ENCODE measurements at regions not wholly inside any gene's neighbourhood (a gene's known extent, or its start where the extent isn't known, plus 50 kb on each side); places are given as distances from the start of the nearest gene placed in this dataset.

DNA sequence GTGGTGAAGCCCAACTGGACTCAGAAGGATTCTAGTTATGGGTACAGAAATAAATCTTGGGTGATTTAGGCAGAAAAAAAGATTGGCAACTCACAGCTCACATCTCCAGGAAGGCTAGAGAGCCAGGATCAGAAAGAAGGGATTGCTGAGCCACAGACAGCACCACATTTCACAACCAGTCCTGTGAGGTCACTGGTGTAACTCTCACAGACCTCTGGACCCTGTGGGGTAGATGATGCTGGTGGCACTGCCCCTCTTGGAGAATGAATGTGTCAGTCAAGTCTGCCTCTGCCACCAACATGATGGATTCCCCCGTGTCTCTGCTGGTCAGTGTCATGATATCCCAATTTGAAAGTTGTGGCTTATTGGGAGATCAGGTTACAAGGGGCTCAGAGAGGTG, 70.9 kb upstream of the HMCN1 start:
- no peaks in the 10 kb centered on the region for H3K9me3 ChIP-seq (ENCODE audit: control insufficient read depth, insufficient read depth, low read length)
- H3K27ac ChIP-seq (ENCODE audit: low read depth, low read length): no peak overlapping the region
- no peaks in the 10 kb centered on the region for H3K4me1 ChIP-seq (ENCODE audit: control insufficient read depth, insufficient read depth, low read length)
- no peak overlapping the region for H3K4me3 ChIP-seq (ENCODE audit: low read depth, low read length)
- WGBS (ENCODE audit: insufficient coverage): 70% methylated on average over 1 of the region's 1 CpG
- H3K27me3 ChIP-seq (ENCODE audit: control insufficient read depth, insufficient read depth, low read length): no peaks in the 10 kb centered on the region
- DNase-seq (ENCODE audit: low read depth in 4 of 6, low spot score in 6 of 6): no peak
- H3K36me3 ChIP-seq (ENCODE audit: control insufficient read depth, insufficient read depth, low read length): no peaks in the 10 kb centered on the region

DNA sequence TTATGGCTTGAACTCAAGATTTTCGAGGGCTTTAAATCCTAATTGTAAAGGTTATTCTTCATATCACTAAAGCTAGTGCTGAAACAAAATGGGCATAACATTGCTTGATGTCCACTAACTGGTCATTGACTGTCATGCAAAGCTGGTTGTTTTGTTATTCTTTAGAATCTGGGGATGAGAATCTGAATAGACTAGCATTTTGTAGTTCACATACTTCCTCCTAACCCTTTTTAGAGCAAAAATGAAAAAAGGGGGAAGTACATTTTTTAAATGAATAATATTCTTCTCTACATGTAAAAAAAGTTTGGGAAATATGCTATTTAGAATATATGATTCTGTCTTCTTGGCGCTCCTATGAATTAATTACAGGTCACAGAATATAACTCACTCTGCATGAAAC, 72.2 kb upstream of the HMCN1 start:
- Histone ChIP-seq H3K9me3 (ENCODE audit: control insufficient read depth, insufficient read depth, low read length) (no peaks in the 10 kb centered on the region), H3K27me3 (ENCODE audit: control insufficient read depth, insufficient read depth, low read length) (no peaks in the 10 kb centered on the region), H3K36me3 (ENCODE audit: control insufficient read depth, insufficient read depth, low read length) (no peaks in the 10 kb centered on the region), H3K4me1 (ENCODE audit: control insufficient read depth, insufficient read depth, low read length) (no peaks in the 10 kb centered on the region), H3K27ac (ENCODE audit: low read depth, low read length) (no peak overlapping the region), H3K4me3 (ENCODE audit: low read depth, low read length) (no peak overlapping the region)
- WGBS (ENCODE audit: insufficient coverage): no CpG with 5 or more reads among the region's 2 CpGs
- no peak for DNase-seq (ENCODE audit: low read depth in 4 of 6, low spot score in 6 of 6)

DNA sequence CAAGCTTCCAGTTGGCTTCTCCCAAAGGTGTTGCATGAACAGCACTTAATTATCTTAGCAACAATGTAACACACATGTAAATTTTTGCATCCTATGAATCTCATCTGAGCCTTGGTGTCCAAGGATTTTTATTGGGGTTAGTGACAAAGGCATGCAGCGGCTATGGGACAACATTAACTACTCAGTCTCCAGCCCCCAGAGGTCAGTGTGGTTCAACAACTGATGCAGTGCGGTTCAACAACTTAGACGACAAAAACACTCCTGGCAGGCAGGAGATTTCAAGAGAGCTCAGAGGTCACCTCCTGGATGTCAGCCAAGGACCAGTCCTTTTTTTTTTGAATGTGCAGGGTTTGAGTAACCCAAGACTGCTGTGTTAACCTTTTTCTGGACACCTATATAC, 77.5 kb upstream of the HMCN1 start:
- Histone ChIP-seq H3K36me3 (ENCODE audit: control insufficient read depth, insufficient read depth, low read length) (no peaks in the 10 kb centered on the region), H3K4me1 (ENCODE audit: control insufficient read depth, insufficient read depth, low read length) (no peaks in the 10 kb centered on the region), H3K27me3 (ENCODE audit: control insufficient read depth, insufficient read depth, low read length) (no peaks in the 10 kb centered on the region), H3K27ac (ENCODE audit: low read depth, low read length) (no peak overlapping the region), H3K4me3 (ENCODE audit: low read depth, low read length) (no peak overlapping the region), H3K9me3 (ENCODE audit: control insufficient read depth, insufficient read depth, low read length) (no peaks in the 10 kb centered on the region)
- 73% methylated on average over 2 of the region's 3 CpGs for WGBS (ENCODE audit: insufficient coverage)
- no peak for DNase-seq (ENCODE audit: low read depth in 4 of 6, low spot score in 6 of 6)

DNA sequence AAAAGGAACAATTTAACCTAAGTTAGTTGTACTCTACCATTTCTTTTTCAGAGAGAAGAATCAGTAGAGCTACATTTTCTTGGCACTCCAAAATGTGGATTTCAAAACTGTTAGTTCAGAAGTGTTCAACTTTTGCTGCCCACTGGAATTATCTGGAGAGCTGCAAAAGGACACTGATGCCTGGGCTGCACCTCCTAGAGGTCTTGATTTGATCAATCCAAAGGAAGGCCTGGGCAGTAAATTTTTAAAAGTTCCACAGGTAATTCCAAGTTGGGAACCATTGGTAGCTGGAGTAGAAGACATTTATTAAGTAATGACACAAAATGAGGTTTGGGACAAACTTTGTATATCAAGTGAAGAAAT, 79.3 kb upstream of the HMCN1 start:
- H3K36me3 ChIP-seq (ENCODE audit: control insufficient read depth, insufficient read depth, low read length): no peaks in the 10 kb centered on the region
- H3K27me3 ChIP-seq (ENCODE audit: control insufficient read depth, insufficient read depth, low read length): no peaks in the 10 kb centered on the region
- no peak for DNase-seq (ENCODE audit: low read depth in 4 of 6, low spot score in 6 of 6)
- H3K4me1 ChIP-seq (ENCODE audit: control insufficient read depth, insufficient read depth, low read length): no peaks in the 10 kb centered on the region
- no peak overlapping the region for H3K4me3 ChIP-seq (ENCODE audit: low read depth, low read length)
- H3K27ac ChIP-seq (ENCODE audit: low read depth, low read length): no peak overlapping the region
- no peaks in the 10 kb centered on the region for H3K9me3 ChIP-seq (ENCODE audit: control insufficient read depth, insufficient read depth, low read length)

DNA sequence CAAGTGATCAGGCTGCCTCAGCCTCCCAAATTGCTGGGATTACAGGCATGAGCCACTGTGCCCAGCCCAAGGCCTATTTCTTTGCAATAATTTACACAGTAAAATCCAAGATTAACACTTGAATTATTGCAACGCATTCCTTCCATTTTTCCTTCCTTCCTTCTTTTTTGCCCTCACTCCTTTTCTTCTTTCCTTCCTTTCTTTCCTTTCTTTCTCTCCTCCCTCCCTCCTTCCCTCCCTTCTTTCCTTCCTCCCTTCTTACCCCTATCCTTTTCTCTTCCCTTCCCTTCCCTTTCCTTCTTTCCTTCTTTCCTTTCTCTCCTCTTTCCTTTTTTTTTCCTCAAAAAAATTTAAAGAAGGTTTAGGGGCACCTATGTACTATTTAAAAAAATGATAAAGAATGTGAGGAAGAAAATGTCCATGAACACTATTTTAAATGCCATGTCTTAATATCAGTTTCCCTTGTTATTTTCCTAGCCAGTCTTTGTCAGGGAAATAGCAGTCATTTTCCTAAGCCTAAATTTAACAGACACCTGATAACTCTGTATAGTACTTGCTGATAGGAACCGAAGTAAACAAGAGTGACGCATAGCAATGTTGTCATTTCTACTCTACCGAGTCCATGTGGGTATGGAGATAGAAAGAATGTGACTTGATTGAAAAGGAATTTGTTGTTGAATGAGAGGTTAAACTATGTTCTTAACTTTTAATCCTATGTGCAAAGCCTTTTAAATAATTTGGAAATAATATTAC, 79.8 kb upstream of the HMCN1 start:
- no peaks in the 10 kb centered on the region for H3K9me3 ChIP-seq (ENCODE audit: control insufficient read depth, insufficient read depth, low read length)
- H3K27me3 ChIP-seq (ENCODE audit: control insufficient read depth, insufficient read depth, low read length): no peaks in the 10 kb centered on the region
- no peaks in the 10 kb centered on the region for H3K4me1 ChIP-seq (ENCODE audit: control insufficient read depth, insufficient read depth, low read length)
- H3K4me3 ChIP-seq (ENCODE audit: low read depth, low read length): no peak overlapping the region
- H3K27ac ChIP-seq (ENCODE audit: low read depth, low read length): no peak overlapping the region
- DNase-seq (ENCODE audit: low read depth in 4 of 6, low spot score in 6 of 6): no peak
- no peaks in the 10 kb centered on the region for H3K36me3 ChIP-seq (ENCODE audit: control insufficient read depth, insufficient read depth, low read length)
- WGBS (ENCODE audit: insufficient coverage): 100% methylated on average over 1 of the region's 4 CpGs

DNA sequence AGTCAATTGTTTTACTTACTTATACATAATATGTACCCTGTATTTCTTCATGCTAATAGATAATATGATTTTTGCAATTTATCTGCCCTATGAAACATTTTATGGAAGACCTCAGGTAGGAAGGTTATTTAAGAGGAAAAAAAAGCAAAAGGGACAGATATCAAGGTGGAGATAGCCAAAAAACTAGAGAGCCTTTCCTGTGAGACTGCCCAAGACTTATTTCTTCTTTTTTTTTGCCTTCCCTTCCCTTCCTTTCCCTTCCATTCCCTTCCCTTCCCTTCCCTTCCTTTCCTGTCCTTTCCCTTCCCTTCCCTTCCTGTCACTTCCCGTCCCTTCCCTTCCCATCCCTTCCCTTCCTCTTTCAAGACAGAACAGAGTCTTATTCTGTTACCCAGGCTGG, 80.6 kb upstream of the HMCN1 start:
- 100% methylated on average over 1 of the region's 1 CpG for WGBS (ENCODE audit: insufficient coverage)
- no peaks in the 10 kb centered on the region for H3K9me3 ChIP-seq (ENCODE audit: control insufficient read depth, insufficient read depth, low read length)
- H3K4me3 ChIP-seq (ENCODE audit: low read depth, low read length): no peak overlapping the region
- H3K4me1 ChIP-seq (ENCODE audit: control insufficient read depth, insufficient read depth, low read length): no peaks in the 10 kb centered on the region
- H3K27ac ChIP-seq (ENCODE audit: low read depth, low read length): no peak overlapping the region
- no peaks in the 10 kb centered on the region for H3K36me3 ChIP-seq (ENCODE audit: control insufficient read depth, insufficient read depth, low read length)
- no peaks in the 10 kb centered on the region for H3K27me3 ChIP-seq (ENCODE audit: control insufficient read depth, insufficient read depth, low read length)
- DNase-seq (ENCODE audit: low read depth in 4 of 6, low spot score in 6 of 6): no peak

DNA sequence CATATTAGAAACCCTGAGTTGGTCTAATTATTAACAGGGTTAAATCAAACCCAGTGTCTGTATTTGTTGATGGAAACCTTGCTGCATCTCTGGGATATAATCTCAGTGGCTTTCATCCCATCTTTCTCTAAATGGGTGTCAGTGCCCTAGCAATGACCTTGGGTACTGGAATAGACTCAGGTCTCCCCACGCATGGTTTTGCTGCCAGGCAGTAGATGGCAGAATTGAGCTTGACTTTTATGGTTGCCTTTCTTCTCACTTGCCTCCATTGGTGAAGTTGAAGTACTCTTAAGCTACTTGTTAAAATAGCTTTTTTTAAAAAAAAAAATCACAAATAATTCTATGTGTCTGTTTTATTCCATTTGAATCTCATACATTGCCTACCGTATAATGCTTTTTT, 81.8 kb upstream of the HMCN1 start:
- Histone ChIP-seq H3K27ac (ENCODE audit: low read depth, low read length) (no peak overlapping the region), H3K36me3 (ENCODE audit: control insufficient read depth, insufficient read depth, low read length) (no peaks in the 10 kb centered on the region), H3K4me3 (ENCODE audit: low read depth, low read length) (no peak overlapping the region), H3K27me3 (ENCODE audit: control insufficient read depth, insufficient read depth, low read length) (no peaks in the 10 kb centered on the region), H3K9me3 (ENCODE audit: control insufficient read depth, insufficient read depth, low read length) (no peaks in the 10 kb centered on the region), H3K4me1 (ENCODE audit: control insufficient read depth, insufficient read depth, low read length) (no peaks in the 10 kb centered on the region)
- DNase-seq (ENCODE audit: low read depth in 4 of 6, low spot score in 6 of 6): no peak
- WGBS (ENCODE audit: insufficient coverage): no CpG with 5 or more reads among the region's 2 CpGs

DNA sequence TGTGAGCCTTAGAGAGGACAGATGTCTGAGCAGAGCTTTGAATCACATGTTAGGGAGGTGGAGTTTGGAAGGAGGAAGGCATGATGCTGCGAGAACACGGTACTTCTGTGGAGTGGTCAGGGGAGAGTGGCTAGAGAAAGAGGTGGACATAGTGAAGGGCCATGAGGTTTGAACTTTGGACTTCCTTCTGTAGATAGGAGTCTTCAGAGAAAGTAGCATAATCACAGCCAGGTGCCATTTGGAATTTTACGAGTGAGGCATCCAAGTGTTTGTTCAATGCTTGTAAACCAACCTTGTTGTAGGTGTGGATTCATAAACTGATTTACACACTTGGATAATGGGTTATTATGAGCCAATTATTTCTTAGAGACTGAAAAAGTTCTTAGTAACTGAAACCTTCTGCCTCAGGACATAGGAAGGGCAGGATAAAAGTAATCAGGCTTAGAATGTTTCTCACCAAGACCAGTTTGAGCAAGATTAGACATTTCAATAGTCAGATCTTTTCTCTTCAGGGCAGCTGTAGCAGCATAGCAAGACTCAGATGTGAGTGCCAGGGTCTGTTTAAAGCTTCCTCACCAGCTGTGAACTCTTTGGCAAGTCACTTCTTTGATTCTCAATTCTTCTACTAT, 83.5 kb upstream of the HMCN1 start:
- Histone ChIP-seq H3K4me1 (ENCODE audit: control insufficient read depth, insufficient read depth, low read length) (no peaks in the 10 kb centered on the region), H3K9me3 (ENCODE audit: control insufficient read depth, insufficient read depth, low read length) (no peaks in the 10 kb centered on the region), H3K4me3 (ENCODE audit: low read depth, low read length) (no peak overlapping the region), H3K36me3 (ENCODE audit: control insufficient read depth, insufficient read depth, low read length) (no peaks in the 10 kb centered on the region), H3K27me3 (ENCODE audit: control insufficient read depth, insufficient read depth, low read length) (no peaks in the 10 kb centered on the region), H3K27ac (ENCODE audit: low read depth, low read length) (no peak overlapping the region)
- DNase-seq (ENCODE audit: low read depth in 4 of 6, low spot score in 6 of 6): no peak
- 93% methylated on average over 3 of the region's 3 CpGs for WGBS (ENCODE audit: insufficient coverage)

DNA sequence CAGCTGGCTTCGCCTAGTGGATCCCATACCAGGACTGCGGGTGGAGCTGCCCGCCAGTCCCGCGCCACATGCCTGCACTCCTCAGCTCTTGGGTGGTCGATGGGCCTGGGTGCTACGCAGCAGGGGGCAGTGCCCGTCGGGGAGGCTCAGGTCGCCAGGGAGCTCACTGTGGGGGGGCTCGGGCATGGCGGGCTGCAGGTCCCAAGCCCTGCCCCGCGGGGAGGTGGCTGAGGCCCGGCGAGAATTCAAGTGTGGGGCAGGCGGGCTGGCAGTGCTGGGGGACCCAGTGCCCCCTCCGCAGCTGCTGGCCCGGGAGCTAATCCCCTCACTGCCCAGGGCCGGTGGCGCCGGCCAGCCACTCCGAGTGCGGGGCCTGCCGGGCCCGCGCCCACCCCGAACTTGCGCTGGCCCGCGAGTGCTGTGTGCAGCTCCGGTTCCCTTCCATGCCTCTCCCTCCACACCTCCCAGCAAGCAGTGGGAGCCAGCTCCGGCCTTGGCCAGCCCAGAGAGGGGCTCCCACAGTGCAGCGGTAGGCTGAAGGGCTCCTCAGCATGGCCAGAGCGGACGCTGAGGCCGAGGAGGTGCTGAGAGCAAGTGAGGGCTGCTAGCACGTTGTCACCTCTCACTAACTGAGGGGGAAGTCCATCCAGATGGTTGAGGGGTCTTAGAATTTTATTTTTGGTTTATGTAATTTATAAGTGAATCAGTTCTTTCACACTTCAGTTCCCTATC, 85.2 kb upstream of the HMCN1 start:
- H3K9me3 ChIP-seq (ENCODE audit: control insufficient read depth, insufficient read depth, low read length): no peaks in the 10 kb centered on the region
- no peaks in the 10 kb centered on the region for H3K36me3 ChIP-seq (ENCODE audit: control insufficient read depth, insufficient read depth, low read length)
- H3K4me1 ChIP-seq (ENCODE audit: control insufficient read depth, insufficient read depth, low read length): peaks cover 2% of the 10 kb centered on the region
- no peaks in the 10 kb centered on the region for H3K27me3 ChIP-seq (ENCODE audit: control insufficient read depth, insufficient read depth, low read length)
- DNase-seq (ENCODE audit: low read depth in 4 of 6, low spot score in 6 of 6): no peak
- H3K4me3 ChIP-seq (ENCODE audit: low read depth, low read length): no peak overlapping the region
- WGBS (ENCODE audit: insufficient coverage): 96% methylated on average over 36 of the region's 38 CpGs
- no peak overlapping the region for H3K27ac ChIP-seq (ENCODE audit: low read depth, low read length)

Data from spinal cord (tissue), 9 donors.